Stimulated activated naive CD8-positive, alpha-beta T cell treated with anti-CD3 and anti-CD28 coated beads, Interleukin-15, amount 100 ng/mL, for 72 hours (primary cell): ENCODE measurements at regions not wholly inside any gene's neighbourhood (a gene's known extent, or its start where the extent isn't known, plus 50 kb on each side); places are given as distances from the start of the nearest gene placed in this dataset.

Experiments used
- ATAC-seq: fragments of 150-1000 bp; cut with Tn5 transposase; 2 replicates; pipeline ENCODE4 v1.10.0; 2021; ENCODE audit warnings: mild to moderate bottlenecking, moderate library complexity
- DNase-seq, 2 donors: peaks; one replicate each; pipeline ENCODE4 v3.0.0; 2021 to 2022
- H3K27ac Mint-ChIP-seq, 2 donors: one replicate each; pipeline ENCODE4 v1.8.0; 2022; ENCODE audit warnings: mild to moderate bottlenecking in 2 of 2, mixed read lengths in 2 of 2, moderate library complexity in 2 of 2
- H3K27me3 Mint-ChIP-seq: one replicate; pipeline ENCODE4 v1.8.0; 2022; ENCODE audit warnings: mixed read lengths
- H3K4me1 Mint-ChIP-seq: one replicate; pipeline ENCODE4 v1.8.0; 2022; ENCODE audit warnings: mild to moderate bottlenecking, mixed read lengths
- H3K4me3 Mint-ChIP-seq, 2 donors: one replicate each; pipeline ENCODE4 v1.8.0; 2022; ENCODE audit warnings: mild to moderate bottlenecking in 2 of 2, mixed read lengths in 2 of 2, moderate library complexity in 1 of 2
- H3K9me3 Mint-ChIP-seq, 2 donors: one replicate each; pipeline ENCODE4 v1.8.0; 2022; ENCODE audit warnings: mixed read lengths in 2 of 2

DNA sequence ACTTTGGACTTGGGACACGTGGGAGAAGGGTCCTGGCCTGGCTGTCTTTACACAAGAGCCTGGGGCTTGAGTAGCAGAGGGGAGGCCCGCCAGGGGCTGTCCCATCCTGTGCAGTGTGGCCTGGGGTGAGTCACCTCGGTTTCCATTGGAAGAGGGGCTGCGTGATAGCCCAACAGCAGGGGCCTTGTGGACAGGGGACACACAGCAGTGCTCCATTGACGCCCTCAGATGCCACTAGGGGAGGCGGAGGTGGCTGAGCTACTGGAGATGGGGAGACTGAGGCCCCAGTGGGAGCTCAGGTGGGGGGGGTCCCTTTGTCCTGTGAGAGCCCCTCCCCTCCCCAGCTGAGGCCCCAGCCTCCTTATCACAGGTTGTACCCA is 50.0 kb upstream of the RNU6ATAC start:
- peak; percentile 47 for ATAC-seq
- peaks cover 0 to 10% of the 10 kb centered on the region in 2 donors for H3K9me3 Mint-ChIP-seq
- no peaks in the 10 kb centered on the region for H3K27me3 Mint-ChIP-seq
- H3K4me3 Mint-ChIP-seq: no peak overlapping the region
- no peak for DNase-seq
- peaks cover 7% of the 10 kb centered on the region for H3K4me1 Mint-ChIP-seq
- peak overlapping the region in 1 of 2 donors; percentile 71 for H3K27ac Mint-ChIP-seq

DNA sequence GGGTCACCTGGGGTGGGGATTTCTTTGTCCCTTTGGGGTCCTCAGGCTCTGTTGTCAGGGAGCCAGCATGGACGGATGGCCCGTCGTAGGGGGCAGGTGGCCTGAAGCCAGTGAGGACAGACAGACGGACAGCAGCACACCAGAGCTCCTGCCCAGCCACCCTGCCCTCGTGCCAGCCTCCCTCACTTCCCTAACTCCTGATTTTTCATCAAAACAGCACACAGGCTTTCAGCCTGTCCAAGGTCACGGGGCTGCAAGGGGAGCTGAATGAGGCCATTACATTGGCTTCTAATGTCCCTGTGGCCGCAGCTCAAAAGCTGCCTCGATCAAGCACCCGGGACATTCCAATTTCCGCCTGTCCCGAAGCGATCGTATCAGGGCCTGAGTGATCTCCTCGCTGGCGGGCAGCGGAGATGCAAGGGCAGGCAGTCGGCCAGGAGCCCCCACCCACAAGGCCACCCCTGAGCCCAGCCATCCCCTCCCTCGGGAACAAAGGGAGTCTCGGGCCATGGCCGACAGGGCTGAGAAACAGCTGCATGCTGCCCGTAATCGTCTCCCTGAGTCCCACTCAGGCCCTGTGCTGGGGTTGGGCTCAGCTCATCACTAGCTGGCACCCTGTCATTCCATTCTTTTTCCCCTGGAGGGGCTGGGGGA is 50.5 kb upstream of the RNU6ATAC start:
- DNase-seq (no peak), ATAC-seq (no peak)
- Mint-ChIP-seq H3K4me3 (no peak overlapping the region), H3K27ac (peak overlapping the region in 1 of 2 donors; percentile 48), H3K4me1 (peaks cover 7% of the 10 kb centered on the region), H3K9me3 (peaks cover 0 to 10% of the 10 kb centered on the region in 2 donors), H3K27me3 (no peaks in the 10 kb centered on the region)

DNA sequence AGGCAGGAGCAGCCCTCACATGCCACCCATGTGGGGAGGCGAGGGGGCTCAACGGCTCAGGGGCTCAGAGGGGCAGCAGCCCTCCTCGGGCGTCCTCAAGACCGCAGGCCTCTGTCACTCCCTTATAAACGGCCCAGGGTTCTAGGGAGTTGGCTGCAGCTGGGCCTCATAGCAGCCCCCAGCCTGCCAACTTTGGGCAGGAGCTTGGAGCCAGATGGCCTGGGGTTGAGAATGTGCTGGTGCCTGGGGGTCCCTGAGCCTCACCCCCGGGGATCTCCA is 51.0 kb upstream of the RNU6ATAC start:
- no peak overlapping the region for H3K4me3 Mint-ChIP-seq
- H3K4me1 Mint-ChIP-seq: peaks cover 7% of the 10 kb centered on the region
- peak overlapping the region in 1 of 2 donors; percentile 71 for H3K27ac Mint-ChIP-seq
- ATAC-seq (no peak), DNase-seq (no peak)
- peaks cover 0 to 10% of the 10 kb centered on the region in 2 donors for H3K9me3 Mint-ChIP-seq
- H3K27me3 Mint-ChIP-seq: no peaks in the 10 kb centered on the region

DNA sequence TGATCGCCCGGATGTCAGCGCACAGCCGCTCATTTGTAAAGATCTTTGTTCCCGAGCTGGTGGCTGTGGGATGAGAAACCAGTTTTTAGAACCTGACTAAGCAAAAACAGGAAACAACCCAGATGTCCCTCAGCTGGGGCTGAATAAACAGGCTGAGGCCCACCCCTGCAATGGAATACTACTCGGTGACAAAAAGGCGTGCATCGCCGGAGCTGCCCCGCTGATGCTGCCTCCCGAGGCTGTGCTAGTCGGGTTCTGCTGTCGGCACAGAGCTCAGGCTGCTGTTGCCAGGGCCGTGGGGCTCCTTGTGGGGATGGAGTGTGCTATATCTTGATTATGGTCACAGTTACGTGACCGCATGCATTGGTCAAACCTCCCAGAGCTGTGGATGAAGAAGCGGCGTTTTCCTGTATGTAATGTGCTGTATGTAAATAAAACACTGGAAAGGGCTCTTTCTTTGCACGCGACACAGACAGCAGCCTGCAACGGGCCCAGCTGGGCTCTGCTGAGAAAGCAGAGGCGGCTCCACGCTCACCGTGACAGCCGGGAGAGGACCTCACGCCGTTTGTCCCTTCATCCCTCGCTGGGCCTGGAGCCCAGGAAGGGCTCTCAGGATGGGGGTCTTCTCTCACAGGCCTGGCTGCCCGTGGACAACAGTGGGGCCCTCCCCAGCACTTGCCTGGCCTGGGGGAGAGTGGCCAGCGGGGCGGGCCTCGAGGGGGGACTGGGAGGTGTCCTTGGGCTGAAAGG is 51.5 kb upstream of the RNU6ATAC start:
- ATAC-seq: no peak
- no peak overlapping the region for H3K4me3 Mint-ChIP-seq
- DNase-seq: no peak

DNA sequence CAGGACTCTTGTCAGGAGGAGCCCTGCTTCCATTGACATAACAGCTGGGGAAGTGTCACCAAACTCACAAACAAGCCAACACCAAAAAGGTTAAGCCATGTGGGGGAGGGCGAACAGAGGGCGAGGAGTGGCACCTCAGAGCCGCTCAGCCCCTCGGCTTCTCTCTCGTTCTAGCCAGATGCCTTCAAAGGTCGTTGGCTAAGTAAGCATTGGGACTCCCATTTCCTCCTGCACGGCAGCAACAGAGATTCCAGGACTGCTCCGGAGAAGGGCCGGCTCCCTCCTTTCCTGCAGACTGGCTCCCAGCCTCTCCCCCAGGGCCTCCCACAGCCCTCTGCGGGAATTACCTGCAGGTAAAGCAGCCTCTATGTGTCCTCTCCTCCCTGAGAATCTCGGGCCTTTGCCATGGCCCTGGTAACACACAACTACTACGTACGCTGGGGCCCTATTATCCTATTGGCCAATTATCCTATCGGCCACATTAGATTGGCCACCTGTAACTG is 52.1 kb upstream of the RNU6ATAC start:
- ATAC-seq: no peak
- H3K4me1 Mint-ChIP-seq: peaks cover 7% of the 10 kb centered on the region
- no peak overlapping the region for H3K27ac Mint-ChIP-seq
- peaks cover 0 to 10% of the 10 kb centered on the region in 2 donors for H3K9me3 Mint-ChIP-seq
- no peaks in the 10 kb centered on the region for H3K27me3 Mint-ChIP-seq
- DNase-seq: no peak
- no peak overlapping the region for H3K4me3 Mint-ChIP-seq

More for the DNA sequence above, 51.5 kb upstream of the RNU6ATAC start:
- no peaks in the 10 kb centered on the region for H3K27me3 Mint-ChIP-seq
- peak overlapping the region; percentile 71 to 81 for H3K27ac Mint-ChIP-seq
- H3K4me1 Mint-ChIP-seq: peaks cover 7% of the 10 kb centered on the region
- H3K9me3 Mint-ChIP-seq: peaks cover 0 to 10% of the 10 kb centered on the region in 2 donors

DNA sequence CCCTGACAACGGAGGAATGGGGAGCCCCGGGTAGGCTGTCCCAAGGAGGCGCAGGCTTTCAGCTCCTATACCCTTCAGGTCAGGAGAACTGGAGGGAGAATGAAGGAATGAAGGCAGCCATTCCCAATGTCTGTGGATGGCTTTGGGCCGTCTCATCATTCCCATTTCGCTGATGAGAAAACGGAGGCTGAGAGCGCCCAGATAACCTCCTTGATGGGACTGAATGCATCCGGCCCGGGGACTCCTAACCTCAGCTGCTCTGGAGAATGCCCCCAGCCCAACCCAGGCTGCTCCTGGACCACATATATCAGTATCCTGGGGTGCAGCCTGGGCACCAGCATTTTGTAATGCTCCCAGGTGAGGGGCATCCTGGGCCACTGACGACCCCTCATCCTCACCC is 52.6 kb upstream of the RNU6ATAC start:
- Mint-ChIP-seq H3K27me3 (no peaks in the 10 kb centered on the region), H3K4me1 (peaks cover 7% of the 10 kb centered on the region), H3K27ac (no peak overlapping the region), H3K4me3 (no peak overlapping the region), H3K9me3 (peaks cover 0 to 10% of the 10 kb centered on the region in 2 donors)
- DNase-seq (no peak), ATAC-seq (no peak)

DNA sequence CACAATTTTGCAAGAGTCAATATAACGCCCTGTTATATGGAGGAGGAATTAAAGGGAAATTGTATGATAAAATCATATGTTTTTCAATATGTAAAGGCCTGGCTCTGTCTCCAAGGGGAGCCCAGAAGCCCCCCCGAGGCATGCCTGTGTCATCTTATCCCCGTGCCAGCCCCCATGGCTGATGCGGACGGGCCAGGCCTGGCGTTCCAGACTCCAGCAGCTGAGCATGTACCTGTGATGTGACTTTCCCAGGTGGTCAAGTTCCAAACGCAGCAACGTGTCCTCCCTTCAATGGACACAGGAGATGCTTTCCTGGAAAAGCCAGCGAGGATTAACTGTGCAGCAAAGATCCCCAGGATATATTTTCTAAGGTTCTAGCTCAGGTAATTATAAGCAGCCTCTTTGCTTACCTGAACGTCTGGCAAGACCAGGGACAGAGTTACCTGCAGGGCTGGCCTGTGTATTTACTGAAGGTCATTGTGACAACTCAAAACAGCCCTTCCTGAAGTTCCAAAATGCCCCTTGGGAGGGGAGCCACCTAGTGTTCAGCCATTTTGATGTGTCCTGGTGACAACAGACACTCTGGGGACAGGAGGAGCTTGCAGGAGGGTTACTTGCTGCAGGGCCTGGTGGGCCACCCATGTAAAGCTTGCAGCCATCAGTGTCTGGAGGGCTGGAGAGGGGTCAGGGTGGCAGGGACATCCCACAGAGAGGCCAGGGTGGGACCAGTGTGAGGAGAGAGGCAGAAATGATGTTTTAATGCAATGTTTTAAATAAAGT is 53.3 kb upstream of the RNU6ATAC start:
- peak overlapping the region in 1 of 2 donors; percentile 28 for H3K27ac Mint-ChIP-seq
- H3K4me1 Mint-ChIP-seq: peaks cover 7% of the 10 kb centered on the region
- no peaks in the 10 kb centered on the region for H3K27me3 Mint-ChIP-seq
- no peak for ATAC-seq
- no peak overlapping the region for H3K4me3 Mint-ChIP-seq
- H3K9me3 Mint-ChIP-seq: peaks cover 0 to 6% of the 10 kb centered on the region in 2 donors
- no peak for DNase-seq

DNA sequence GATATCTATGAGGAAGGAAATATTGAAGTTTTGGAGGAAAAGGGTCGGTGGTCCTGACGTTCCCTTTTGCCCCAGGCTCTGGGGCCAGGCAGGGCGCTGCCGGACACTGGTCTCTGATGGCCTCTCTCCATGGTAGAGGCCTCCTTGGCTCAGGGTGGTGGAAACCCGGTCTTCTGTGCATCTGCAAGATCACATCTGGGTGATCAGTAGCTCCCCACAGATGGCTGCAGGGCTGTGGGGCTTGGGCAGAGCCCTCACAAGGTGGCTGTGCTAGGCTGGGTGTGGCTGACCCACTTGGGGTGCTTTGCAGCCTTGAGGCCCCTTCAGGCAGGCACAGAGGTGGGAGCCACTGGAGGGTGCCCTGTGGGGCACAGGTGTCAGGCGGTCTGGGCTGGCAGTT is 53.9 kb upstream of the RNU6ATAC start:
- no peaks in the 10 kb centered on the region for H3K27me3 Mint-ChIP-seq
- peak overlapping the region in 1 of 2 donors; percentile 28 for H3K27ac Mint-ChIP-seq
- H3K9me3 Mint-ChIP-seq: peaks cover 0 to under 1% of the 10 kb centered on the region in 2 donors
- ATAC-seq: no peak
- no peak overlapping the region for H3K4me3 Mint-ChIP-seq
- DNase-seq: no peak
- H3K4me1 Mint-ChIP-seq: peaks cover 7% of the 10 kb centered on the region

DNA sequence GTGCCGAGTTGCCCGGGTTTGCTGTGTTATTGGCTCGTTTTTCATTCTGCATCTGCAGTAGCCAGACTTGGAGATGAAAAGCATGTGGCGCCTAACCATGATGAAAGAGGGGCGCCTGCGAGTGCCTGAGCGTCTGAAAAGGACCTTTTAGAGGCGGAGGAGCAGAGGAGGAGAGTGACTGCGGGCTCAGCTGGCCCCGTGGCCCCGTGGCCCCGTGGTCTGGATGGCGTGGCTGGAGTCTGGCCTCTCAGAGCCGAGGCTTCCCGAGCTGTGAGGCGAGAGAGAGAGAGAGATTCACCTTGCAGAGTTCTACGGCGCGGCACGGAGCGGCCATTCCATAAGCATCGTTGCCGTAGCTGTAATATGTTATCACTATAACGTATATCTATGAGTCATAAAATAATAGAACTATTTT is 55.3 kb upstream of the RNU6ATAC start:
- Mint-ChIP-seq H3K4me3 (no peak overlapping the region), H3K27ac (no peak overlapping the region), H3K4me1 (no peaks in the 10 kb centered on the region), H3K27me3 (no peaks in the 10 kb centered on the region), H3K9me3 (no peaks in the 10 kb centered on the region)
- DNase-seq (no peak), ATAC-seq (no peak)

DNA sequence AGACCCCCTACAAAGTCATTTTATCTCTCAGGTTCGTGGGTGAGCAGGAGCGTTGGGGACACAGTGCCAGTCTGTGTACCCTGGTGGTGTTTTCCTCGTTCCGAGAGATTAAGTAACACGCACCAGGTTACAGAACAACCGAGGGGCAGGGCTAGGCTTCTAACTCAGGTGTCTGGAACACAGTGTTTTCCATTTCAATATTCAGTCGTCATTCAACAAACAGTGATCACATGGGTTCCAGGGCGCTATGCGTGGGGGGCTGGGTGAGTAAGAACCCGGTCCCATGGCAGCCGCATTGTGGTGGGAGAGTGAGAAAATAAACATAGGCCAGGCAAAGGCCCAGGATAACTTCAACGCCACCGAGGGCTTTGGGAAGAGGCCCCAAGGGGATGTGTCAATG is 55.9 kb upstream of the RNU6ATAC start:
- H3K9me3 Mint-ChIP-seq: no peaks in the 10 kb centered on the region
- no peaks in the 10 kb centered on the region for H3K27me3 Mint-ChIP-seq
- H3K4me3 Mint-ChIP-seq: no peak overlapping the region
- no peak for DNase-seq
- ATAC-seq: no peak
- no peaks in the 10 kb centered on the region for H3K4me1 Mint-ChIP-seq
- no peak overlapping the region for H3K27ac Mint-ChIP-seq

DNA sequence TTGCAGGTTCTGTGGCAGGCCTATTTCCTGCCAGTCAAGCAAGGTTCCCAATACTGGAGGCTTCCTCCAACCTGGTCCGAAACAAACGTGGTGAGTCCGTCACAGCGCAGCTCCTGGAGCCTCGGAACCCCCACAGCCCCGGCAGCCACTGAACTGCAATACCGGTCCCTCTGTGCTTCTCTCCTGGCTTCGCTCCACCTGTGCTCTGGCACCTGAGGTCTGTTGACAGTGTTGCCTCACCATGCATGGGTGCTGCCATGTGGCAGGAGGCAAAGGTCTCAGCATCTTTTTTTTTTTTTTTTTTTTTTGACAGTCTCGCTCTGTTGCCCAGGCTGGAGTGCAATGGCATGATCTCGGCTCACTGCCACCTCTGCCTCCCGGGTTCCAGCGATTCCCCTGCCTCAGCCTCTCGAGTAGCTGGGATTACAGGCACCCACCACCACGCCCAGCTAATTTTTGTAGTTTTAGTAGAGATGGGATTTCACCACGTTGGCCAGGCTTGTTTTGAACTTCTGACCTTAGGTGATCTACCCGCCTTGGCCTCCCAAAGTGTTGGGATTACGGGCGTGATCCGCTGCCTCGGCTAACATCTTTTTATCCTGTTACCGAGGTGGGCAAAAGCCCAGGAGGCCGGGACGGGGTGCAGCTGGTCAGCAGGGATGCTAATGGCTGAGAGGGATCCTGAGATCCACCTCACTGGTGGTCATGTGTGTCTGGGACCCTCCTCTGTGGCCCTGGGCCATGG is 57.1 kb upstream of the RNU6ATAC start:
- DNase-seq: no peak
- Mint-ChIP-seq H3K4me3 (no peak overlapping the region), H3K4me1 (no peaks in the 10 kb centered on the region), H3K9me3 (no peaks in the 10 kb centered on the region), H3K27me3 (no peaks in the 10 kb centered on the region), H3K27ac (no peak overlapping the region)
- ATAC-seq: no peak

DNA sequence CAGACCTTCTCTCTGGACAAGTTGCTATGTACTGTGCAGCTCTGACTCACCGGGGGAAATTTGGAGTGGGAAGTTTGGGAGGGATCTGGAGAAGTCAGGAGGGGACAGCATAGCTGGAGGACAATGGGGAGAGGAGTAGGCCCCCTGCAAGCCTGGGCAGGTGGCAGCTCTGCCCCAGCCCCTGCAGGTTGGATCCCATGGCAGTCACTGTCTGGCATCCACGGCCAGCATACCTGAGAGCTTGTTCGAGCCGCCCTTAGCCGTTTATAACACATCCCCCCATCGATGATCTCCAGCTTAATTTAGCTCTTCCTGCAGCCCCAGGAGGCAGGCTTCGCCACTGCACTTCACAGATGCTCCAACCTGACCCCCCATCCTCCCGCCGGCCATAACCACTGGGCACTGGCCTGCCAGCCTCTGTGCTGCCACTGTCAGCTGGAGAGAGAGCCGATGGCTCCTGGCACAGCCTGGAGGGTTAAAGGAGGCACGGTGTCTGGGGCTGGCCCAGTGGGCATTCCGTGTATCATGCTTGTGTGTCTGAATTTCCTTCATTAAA is 57.7 kb upstream of the RNU6ATAC start:
- DNase-seq (no peak), ATAC-seq (no peak)
- H3K9me3 Mint-ChIP-seq: no peaks in the 10 kb centered on the region
- no peaks in the 10 kb centered on the region for H3K27me3 Mint-ChIP-seq
- H3K27ac Mint-ChIP-seq: no peak overlapping the region
- no peaks in the 10 kb centered on the region for H3K4me1 Mint-ChIP-seq
- no peak overlapping the region for H3K4me3 Mint-ChIP-seq

DNA sequence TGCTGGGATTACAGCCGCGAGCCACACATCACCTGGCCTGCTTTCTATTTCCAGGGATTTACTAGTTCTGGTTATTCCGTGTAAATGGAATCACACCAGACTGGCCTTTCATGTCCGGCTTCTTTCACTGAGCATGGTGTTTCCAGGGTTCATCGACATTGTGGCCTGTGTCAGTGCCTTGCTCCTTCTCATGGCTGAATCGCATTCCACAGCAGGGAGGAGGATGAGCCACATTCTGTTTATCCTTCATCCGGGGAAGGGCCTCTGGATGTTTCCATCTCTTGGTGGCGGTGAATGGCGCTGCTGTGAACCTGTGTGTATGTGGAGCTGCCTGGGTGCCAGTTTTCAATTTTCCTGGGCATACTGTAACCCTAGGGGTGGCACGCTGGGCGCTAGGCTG is 58.7 kb upstream of the RNU6ATAC start:
- DNase-seq (no peak), ATAC-seq (no peak)
- Mint-ChIP-seq H3K27ac (peak overlapping the region in 1 of 2 donors; percentile 57), H3K4me1 (no peaks in the 10 kb centered on the region), H3K9me3 (no peaks in the 10 kb centered on the region), H3K27me3 (no peaks in the 10 kb centered on the region), H3K4me3 (no peak overlapping the region)

DNA sequence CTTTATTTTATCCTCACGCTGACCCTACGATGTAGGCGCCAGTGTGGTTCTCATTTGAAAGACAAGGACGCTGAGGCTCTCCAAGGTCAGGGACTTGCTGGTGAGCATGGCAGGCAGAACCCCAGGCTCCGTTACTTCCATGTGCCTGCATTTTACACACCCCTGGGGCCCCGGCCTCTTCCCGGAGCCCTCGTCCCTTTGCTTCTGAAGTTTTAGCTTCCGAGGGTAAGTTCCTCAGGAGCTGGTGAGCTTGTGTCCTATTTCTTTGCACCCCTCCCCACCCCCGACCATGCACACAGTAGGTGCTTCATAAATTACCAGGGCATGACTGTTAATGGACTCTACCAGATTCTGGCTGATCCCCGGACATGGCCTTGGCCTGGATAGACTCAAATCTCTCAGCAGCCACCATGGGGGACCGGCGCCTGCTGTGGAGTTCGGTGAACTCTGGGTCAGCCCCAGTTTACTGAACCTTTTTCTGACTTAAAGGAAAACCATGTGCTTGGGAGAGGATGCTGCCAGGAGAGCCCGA is 59.3 kb upstream of the RNU6ATAC start:
- H3K27me3 Mint-ChIP-seq: no peaks in the 10 kb centered on the region
- no peak for DNase-seq
- H3K4me3 Mint-ChIP-seq: no peak overlapping the region
- H3K4me1 Mint-ChIP-seq: no peaks in the 10 kb centered on the region
- no peaks in the 10 kb centered on the region for H3K9me3 Mint-ChIP-seq
- no peak overlapping the region for H3K27ac Mint-ChIP-seq
- ATAC-seq: no peak

DNA sequence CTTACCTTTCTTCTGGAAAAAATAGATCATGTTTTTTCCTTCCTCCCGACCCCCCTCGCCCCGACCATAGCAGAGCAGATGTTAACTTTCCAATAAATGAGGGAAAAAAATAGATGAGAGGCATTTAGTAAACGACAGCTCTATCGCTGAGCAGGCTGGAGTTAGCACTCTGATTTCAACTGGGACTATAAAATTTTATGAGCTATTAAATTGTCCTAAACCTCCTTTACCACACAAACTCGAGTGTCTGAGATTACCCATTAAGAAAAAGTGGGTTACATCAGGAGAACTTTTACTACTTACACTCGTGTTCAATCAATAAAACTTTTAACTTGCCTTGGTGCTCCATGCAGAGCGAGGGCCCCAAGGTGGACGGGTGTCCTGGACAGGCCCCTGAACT is 59.8 kb upstream of the RNU6ATAC start:
- Mint-ChIP-seq H3K9me3 (no peaks in the 10 kb centered on the region), H3K27ac (no peak overlapping the region), H3K4me1 (no peaks in the 10 kb centered on the region), H3K4me3 (no peak overlapping the region), H3K27me3 (no peaks in the 10 kb centered on the region)
- ATAC-seq (no peak), DNase-seq (no peak)
